GM23338 (cell line): ENCODE measurements at regions not wholly inside any gene's neighbourhood (a gene's known extent, or its start where the extent isn't known, plus 50 kb on each side); places are given as distances from the start of the nearest gene placed in this dataset.

ENCODE experiments used
- ATAC-seq: fragments of 200-7000 bp; cut with Tn5 transposase; 3 replicates; pipeline ENCODE4 v1.9.1; 2020
- DNase-seq: peaks from one replicate; pipeline ENCODE4 v3.0.0-alpha.2; 2015; ENCODE audit warnings: low spot score
- H2AFZ ChIP-seq: fragments of 200-600 bp; sonication (generic); 2 replicates; pipeline ENCODE4 v1.8.0; 2016; ENCODE audit warnings: antibody characterized with exemption, mild to moderate bottlenecking, moderate library complexity
- H3F3A ChIP-seq: fragments of 200-600 bp; sonication (generic); replicated peaks from 2 replicates; pipeline ENCODE4 v1.8.0; 2017; ENCODE audit warnings: antibody characterized with exemption, mixed run types, low read depth
- H3K27ac ChIP-seq: fragments of 200-600 bp; sonication (generic); 2 replicates; pipeline ENCODE4 v1.6.1; 2016; ENCODE audit warnings: low read depth
- H3K27me3 ChIP-seq: fragments of 200-600 bp; sonication (generic); 2 replicates; pipeline ENCODE4 v1.8.0; 2016; ENCODE audit warnings: mild to moderate bottlenecking, mixed run types, moderate library complexity; ENCODE audit not compliant: insufficient read depth
- H3K36me3 ChIP-seq: fragments of 200-600 bp; sonication (generic); 2 replicates; pipeline ENCODE4 v1.8.0; 2016; ENCODE audit warnings: mild to moderate bottlenecking; ENCODE audit not compliant: insufficient read depth
- H3K4me1 ChIP-seq: fragments of 200-600 bp; sonication (generic); 2 replicates; pipeline ENCODE4 v1.8.0; 2016; ENCODE audit warnings: mild to moderate bottlenecking, moderate library complexity; ENCODE audit not compliant: insufficient read depth
- H3K4me2 ChIP-seq: fragments of 200-600 bp; sonication (generic); 2 replicates; pipeline ENCODE4 v1.7.1; 2017; ENCODE audit warnings: mixed run types
- H3K4me3 ChIP-seq: fragments of 200-600 bp; sonication (generic); 2 replicates; pipeline ENCODE4 v1.6.1; 2016; ENCODE audit warnings: mixed run types
- H3K79me2 ChIP-seq: fragments of 200-600 bp; sonication (generic); replicated peaks from 2 replicates; pipeline ENCODE4 v1.8.0; 2017; ENCODE audit warnings: mild to moderate bottlenecking; ENCODE audit not compliant: insufficient read depth
- H3K9me2 ChIP-seq: fragments of 200-600 bp; sonication (generic); 2 replicates; pipeline ENCODE4 v1.8.0; 2017; ENCODE audit not compliant: insufficient read depth
- H4K20me1 ChIP-seq: fragments of 200-600 bp; sonication (generic); replicated peaks from 2 replicates; pipeline ENCODE4 v1.8.0; 2017; ENCODE audit warnings: mild to moderate bottlenecking; ENCODE audit not compliant: insufficient read depth
- H3K27ac Mint-ChIP-seq: 2 replicates; pipeline ENCODE4 v1.8.0; 2020; ENCODE audit warnings: inconsistent platforms, mild to moderate bottlenecking, moderate library complexity, mixed read lengths
- H3K27me3 Mint-ChIP-seq: 3 replicates; pipeline ENCODE4 v1.8.0; 2022; ENCODE audit warnings: low read depth, mild to moderate bottlenecking, moderate library complexity, mixed read lengths, inconsistent platforms; ENCODE audit not compliant: insufficient read depth, poor library complexity
- H3K36me3 Mint-ChIP-seq: 3 replicates; pipeline ENCODE4 v1.8.0; 2021; ENCODE audit warnings: low read depth, mild to moderate bottlenecking, inconsistent platforms, moderate library complexity, mixed read lengths
- H3K4me1 Mint-ChIP-seq: 3 replicates; pipeline ENCODE4 v1.8.0; 2020; ENCODE audit warnings: mild to moderate bottlenecking, inconsistent platforms, mixed read lengths
- H3K4me3 Mint-ChIP-seq: 3 replicates; pipeline ENCODE4 v1.8.0; 2021; ENCODE audit warnings: moderate library complexity, mild to moderate bottlenecking, inconsistent platforms, mixed read lengths
- H3K9me3 Mint-ChIP-seq: 3 replicates; pipeline ENCODE4 v1.8.0; 2020; ENCODE audit warnings: moderate library complexity, mild to moderate bottlenecking, inconsistent platforms, mixed read lengths
- CTCF ChIP-seq, 2 experiments: fragments of 200-600 bp in 1 of 2; sonication (generic) in 1 of 2; conservative IDR thresholded peaks; 2 replicates each; pipeline versions ENCODE4 v1.5.1 to v1.6.1; 2016 to 2017; ENCODE audit warnings: antibody characterized with exemption in 2 of 2, low read depth in 2 of 2, mild to moderate bottlenecking in 2 of 2, moderate library complexity in 1 of 2
- ETS1 ChIP-seq: IDR thresholded peaks from 2 replicates; pipeline ENCODE4 v1.6.1; 2016; ENCODE audit warnings: antibody characterized with exemption
- EZH2 ChIP-seq: fragments of 200-600 bp; sonication (generic); IDR thresholded peaks from one replicate; pipeline ENCODE4 v1.8.0; 2017; ENCODE audit warnings: antibody characterized with exemption, mild to moderate bottlenecking, low read depth; ENCODE audit not compliant: unreplicated experiment
- EZH2phosphoT487 ChIP-seq: fragments of 200-600 bp; sonication (generic); IDR thresholded peaks from one replicate; pipeline ENCODE4 v1.8.1; 2018; ENCODE audit warnings: antibody characterized with exemption; ENCODE audit not compliant: unreplicated experiment
- JUNB ChIP-seq: IDR thresholded peaks from one replicate; pipeline ENCODE4 v1.6.1; 2016; ENCODE audit warnings: antibody characterized with exemption; ENCODE audit not compliant: unreplicated experiment
- NANOG ChIP-seq: IDR thresholded peaks from 2 replicates; pipeline ENCODE4 v1.6.1; 2016; ENCODE audit warnings: antibody characterized with exemption, borderline replicate concordance
- POLR2AphosphoS5 ChIP-seq: IDR thresholded peaks from 2 replicates; pipeline ENCODE4 v1.6.1; 2016; ENCODE audit warnings: antibody characterized with exemption, low read depth
- REST ChIP-seq: IDR thresholded peaks from one replicate; pipeline ENCODE4 v1.6.1; 2018; ENCODE audit warnings: antibody characterized with exemption; ENCODE audit not compliant: unreplicated experiment
- ZNF331 ChIP-seq: fragments of 250-450 bp; sonication (Bioruptor Pico); IDR thresholded peaks from 2 replicates; pipeline ENCODE4 v1.5.0; 2020; ENCODE audit warnings: low read depth, mild to moderate bottlenecking, moderate library complexity
- ZNF462 ChIP-seq: fragments of 250-450 bp; sonication (Bioruptor Pico); IDR thresholded peaks from 2 replicates; pipeline ENCODE4 v1.5.0; 2020; ENCODE audit warnings: mild to moderate bottlenecking, moderate library complexity

- TF ChIP-seq CTCF (conservative IDR thresholded peaks at IDR 0.05; ENCODE audit: low read depth in 2 of 2), result no peak
- TF ChIP-seq NANOG, result no peak
- no peak for TF ChIP-seq ZNF331 (CRISPR knock-in tag)
Measured at GRCh38 chr9:86700629-86701028, 246.7 kb downstream of the GAS1 start (continued).

GRCh38 chr9:86697999-86698398, 249.3 kb downstream of the GAS1 start:
- no peak for ATAC-seq
- Histone ChIP-seq H3K4me1 (no peaks in the 10 kb centered on the region; the same call in 1 of the 2 replicates), H3K9me2 (no peaks in the 10 kb centered on the region), H3K27me3 (no peaks in the 10 kb centered on the region), H4K20me1 (no peaks in the 10 kb centered on the region), H3K36me3 (no peaks in the 10 kb centered on the region), H3F3A (no peaks in the 10 kb centered on the region), H3K79me2 (no peaks in the 10 kb centered on the region), H3K4me3 (no peak overlapping the region), H3K4me2 (no peak overlapping the region), H3K27ac (no peak overlapping the region), H2AFZ (no peak overlapping the region)
- DNase-seq, result no peak
- H3K27me3 Mint-ChIP-seq, result no peaks in the 10 kb centered on the region
- no peaks in the 10 kb centered on the region for H3K9me3 Mint-ChIP-seq
- no peaks in the 10 kb centered on the region for H3K4me1 Mint-ChIP-seq
- H3K4me3 Mint-ChIP-seq, result no peak overlapping the region
- no peaks in the 10 kb centered on the region for H3K36me3 Mint-ChIP-seq
- H3K27ac Mint-ChIP-seq, result no peak overlapping the region
- TF ChIP-seq EZH2 (no peak), POLR2AphosphoS5 (no peak), JUNB (no peak), ZNF331 (CRISPR knock-in tag) (no peak), CTCF (conservative IDR thresholded peaks at IDR 0.05; ENCODE audit: low read depth in 2 of 2) (no peak), NANOG (no peak), ZNF462 (CRISPR knock-in tag) (no peak), EZH2phosphoT487 (no peak), REST (no peak), ETS1 (no peak)
